ENCODE measurements at regions not wholly inside any gene's neighbourhood (a gene's known extent, or its start where the extent isn't known, plus 50 kb on each side); places are given as distances from the start of the nearest gene placed in this dataset.

DNA sequence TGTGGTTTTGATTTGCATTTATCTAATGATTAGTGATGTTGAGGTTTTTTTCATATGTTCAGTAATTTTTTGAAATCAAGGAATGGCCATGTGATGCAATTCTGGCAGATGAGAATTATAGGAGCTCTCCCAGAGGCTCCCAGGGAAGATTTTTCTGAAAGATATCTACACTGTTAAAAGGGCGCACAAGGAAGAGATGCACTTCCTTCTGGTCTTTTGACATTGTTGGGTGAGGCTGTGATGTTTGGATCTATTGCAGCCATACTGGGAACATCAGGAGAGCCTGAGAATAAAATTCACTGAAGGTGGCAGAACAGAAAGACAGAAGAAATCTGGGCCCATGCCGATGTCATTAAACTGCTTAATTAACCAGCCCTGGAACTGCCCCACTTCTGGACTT, 108.5 kb downstream of the DDX1 start:
- TF ChIP-seq EZH2 (IDR thresholded peaks at IDR 0.05; ENCODE audit: insufficient read depth, low read length): no peak
- TF ChIP-seq, protein P1, sequence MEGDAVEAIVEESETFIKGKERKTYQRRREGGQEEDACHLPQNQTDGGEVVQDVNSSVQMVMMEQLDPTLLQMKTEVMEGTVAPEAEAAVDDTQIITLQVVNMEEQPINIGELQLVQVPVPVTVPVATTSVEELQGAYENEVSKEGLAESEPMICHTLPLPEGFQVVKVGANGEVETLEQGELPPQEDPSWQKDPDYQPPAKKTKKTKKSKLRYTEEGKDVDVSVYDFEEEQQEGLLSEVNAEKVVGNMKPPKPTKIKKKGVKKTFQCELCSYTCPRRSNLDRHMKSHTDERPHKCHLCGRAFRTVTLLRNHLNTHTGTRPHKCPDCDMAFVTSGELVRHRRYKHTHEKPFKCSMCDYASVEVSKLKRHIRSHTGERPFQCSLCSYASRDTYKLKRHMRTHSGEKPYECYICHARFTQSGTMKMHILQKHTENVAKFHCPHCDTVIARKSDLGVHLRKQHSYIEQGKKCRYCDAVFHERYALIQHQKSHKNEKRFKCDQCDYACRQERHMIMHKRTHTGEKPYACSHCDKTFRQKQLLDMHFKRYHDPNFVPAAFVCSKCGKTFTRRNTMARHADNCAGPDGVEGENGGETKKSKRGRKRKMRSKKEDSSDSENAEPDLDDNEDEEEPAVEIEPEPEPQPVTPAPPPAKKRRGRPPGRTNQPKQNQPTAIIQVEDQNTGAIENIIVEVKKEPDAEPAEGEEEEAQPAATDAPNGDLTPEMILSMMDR (IDR thresholded peaks at IDR 0.05; ENCODE audit: insufficient read depth, low read depth, low read length): no peak
- H3K4me1 Mint-ChIP-seq (ENCODE audit: low read depth, unreplicated experiment): peaks cover 7% of the 10 kb centered on the region
- no peaks in the 10 kb centered on the region for H3K27me3 ChIP-seq (ENCODE audit: insufficient read depth, low read length)
- no peak for DNase-seq (ENCODE audit: low read depth)
- H3K27ac Mint-ChIP-seq (ENCODE audit: unreplicated experiment): no peak overlapping the region
- H3K4me3 ChIP-seq (ENCODE audit: insufficient read depth, low read depth, low read length): no peak overlapping the region
- no peaks in the 10 kb centered on the region for H3K79me2 ChIP-seq (ENCODE audit: insufficient read depth, low read length)
- H3K36me3 Mint-ChIP-seq (ENCODE audit: low read depth, unreplicated experiment): no peaks in the 10 kb centered on the region
- H3K4me2 ChIP-seq (ENCODE audit: low read length): no peak overlapping the region
- H4K20me1 ChIP-seq (ENCODE audit: insufficient read depth, low read length): no peaks in the 10 kb centered on the region
- no peak overlapping the region for H3K9ac ChIP-seq (ENCODE audit: low read length)
- H3K4me3 Mint-ChIP-seq (ENCODE audit: unreplicated experiment): no peak overlapping the region
- no peak overlapping the region for H2AFZ ChIP-seq (ENCODE audit: low read depth, low read length)
- H3K27me3 Mint-ChIP-seq (ENCODE audit: low read depth, unreplicated experiment): peaks cover 14% of the 10 kb centered on the region
- H3K36me3 ChIP-seq (ENCODE audit: insufficient read depth, low read length): no peaks in the 10 kb centered on the region
- no peaks in the 10 kb centered on the region for H3K9me3 ChIP-seq (ENCODE audit: insufficient read depth, low read depth, low read length)
- no peaks in the 10 kb centered on the region for H3K4me1 ChIP-seq (ENCODE audit: insufficient read depth, low read length)
- H3K27ac ChIP-seq (ENCODE audit: low read depth, low read length): no peak overlapping the region
- no peak for FAIRE-seq
- H3K9me3 Mint-ChIP-seq (ENCODE audit: unreplicated experiment): peaks cover 4% of the 10 kb centered on the region

DNA sequence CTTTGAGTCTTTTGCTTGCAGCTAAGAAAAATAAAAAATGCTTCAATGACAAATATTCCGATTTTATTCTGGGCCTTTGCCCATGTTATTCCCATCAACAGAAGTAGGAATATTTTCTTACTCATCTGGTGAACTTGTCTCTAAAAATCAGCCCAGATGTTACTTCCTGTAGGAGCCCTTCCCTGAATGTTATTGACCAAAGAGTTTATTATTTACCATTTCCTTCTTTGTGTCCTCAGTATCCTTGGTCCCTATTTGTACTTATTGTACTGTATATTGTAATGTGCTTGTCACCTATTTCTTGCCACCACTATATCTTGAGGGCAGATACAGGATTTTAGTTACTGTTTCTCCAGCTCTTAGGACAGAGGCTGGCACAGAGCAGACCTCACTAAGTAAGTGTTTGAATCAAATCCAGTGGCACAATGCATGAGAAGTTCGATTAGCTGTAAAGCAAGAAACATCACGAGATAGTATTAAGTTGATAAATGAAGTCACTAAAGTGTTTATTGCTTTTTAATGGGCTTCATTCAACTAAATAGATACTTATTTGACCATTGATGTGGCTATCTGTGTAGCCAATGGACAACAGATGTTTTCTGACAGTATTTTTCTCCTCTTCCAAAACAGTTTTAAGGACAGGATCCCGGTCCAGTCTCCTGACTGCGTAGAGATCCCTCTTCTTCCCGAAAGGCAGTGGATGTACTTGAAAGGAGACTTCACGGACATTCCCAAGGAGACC, 109.1 kb downstream of the DDX1 start:
- Histone ChIP-seq H3K9ac (ENCODE audit: low read length) (no peak overlapping the region), H3K27me3 (ENCODE audit: insufficient read depth, low read length) (no peaks in the 10 kb centered on the region), H3K36me3 (ENCODE audit: insufficient read depth, low read length) (no peaks in the 10 kb centered on the region), H3K79me2 (ENCODE audit: insufficient read depth, low read length) (no peaks in the 10 kb centered on the region), H2AFZ (ENCODE audit: low read depth, low read length) (no peak overlapping the region), H4K20me1 (ENCODE audit: insufficient read depth, low read length) (no peaks in the 10 kb centered on the region), H3K27ac (ENCODE audit: low read depth, low read length) (no peak overlapping the region), H3K9me3 (ENCODE audit: insufficient read depth, low read depth, low read length) (no peaks in the 10 kb centered on the region), H3K4me3 (ENCODE audit: insufficient read depth, low read depth, low read length) (no peak overlapping the region), H3K4me1 (ENCODE audit: insufficient read depth, low read length) (no peaks in the 10 kb centered on the region), H3K4me2 (ENCODE audit: low read length) (no peak overlapping the region)
- no peak overlapping the region for H3K27ac Mint-ChIP-seq (ENCODE audit: unreplicated experiment)
- DNase-seq (ENCODE audit: low read depth): no peak
- FAIRE-seq: no peak
- no peaks in the 10 kb centered on the region for H3K36me3 Mint-ChIP-seq (ENCODE audit: low read depth, unreplicated experiment)
- no peak overlapping the region for H3K4me3 Mint-ChIP-seq (ENCODE audit: unreplicated experiment)
- H3K27me3 Mint-ChIP-seq (ENCODE audit: low read depth, unreplicated experiment): peaks cover 17% of the 10 kb centered on the region
- no peak for TF ChIP-seq EZH2 (IDR thresholded peaks at IDR 0.05; ENCODE audit: insufficient read depth, low read length)
- TF ChIP-seq, protein P1 (IDR thresholded peaks at IDR 0.05; ENCODE audit: insufficient read depth, low read depth, low read length): no peak
- peaks cover 7% of the 10 kb centered on the region for H3K4me1 Mint-ChIP-seq (ENCODE audit: low read depth, unreplicated experiment)
- H3K9me3 Mint-ChIP-seq (ENCODE audit: unreplicated experiment): peaks cover 4% of the 10 kb centered on the region

DNA sequence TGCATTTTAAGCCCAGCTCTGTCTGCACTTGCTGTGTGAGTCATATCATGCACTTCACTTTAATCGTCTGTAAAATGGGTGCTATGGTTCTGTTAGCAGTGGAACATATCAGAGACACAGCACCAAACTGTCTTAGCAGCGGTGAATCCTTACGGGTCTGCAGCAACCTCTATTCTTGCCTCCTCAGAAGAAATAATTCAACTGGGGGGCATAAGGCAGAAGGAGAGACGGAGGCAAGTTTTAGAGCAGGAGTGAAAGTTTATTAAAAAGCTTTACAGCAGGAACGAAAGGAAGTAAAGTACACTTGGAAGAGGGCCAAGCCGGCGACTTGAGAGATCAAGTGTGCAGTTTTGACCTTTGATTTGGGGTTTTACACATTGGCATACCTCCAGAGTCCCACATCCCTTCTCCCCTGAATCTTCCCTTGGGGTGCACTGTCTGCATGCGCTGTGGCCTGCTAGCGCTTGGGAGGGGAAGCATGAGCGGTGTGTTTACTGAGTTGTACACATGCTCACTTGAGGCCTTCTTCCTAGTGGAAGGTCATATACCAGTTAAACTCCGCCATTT, 109.8 kb downstream of the DDX1 start:
- Histone ChIP-seq H3K79me2 (ENCODE audit: insufficient read depth, low read length) (no peaks in the 10 kb centered on the region), H3K27ac (ENCODE audit: low read depth, low read length) (no peak overlapping the region), H4K20me1 (ENCODE audit: insufficient read depth, low read length) (no peaks in the 10 kb centered on the region), H3K9me3 (ENCODE audit: insufficient read depth, low read depth, low read length) (no peaks in the 10 kb centered on the region), H3K9ac (ENCODE audit: low read length) (no peak overlapping the region), H3K4me2 (ENCODE audit: low read length) (no peak overlapping the region), H3K36me3 (ENCODE audit: insufficient read depth, low read length) (no peaks in the 10 kb centered on the region), H3K27me3 (ENCODE audit: insufficient read depth, low read length) (no peaks in the 10 kb centered on the region), H2AFZ (ENCODE audit: low read depth, low read length) (no peak overlapping the region), H3K4me1 (ENCODE audit: insufficient read depth, low read length) (no peaks in the 10 kb centered on the region), H3K4me3 (ENCODE audit: insufficient read depth, low read depth, low read length) (no peak overlapping the region)
- Mint-ChIP-seq H3K9me3 (ENCODE audit: unreplicated experiment) (peaks cover under 1% of the 10 kb centered on the region), H3K27me3 (ENCODE audit: low read depth, unreplicated experiment) (peaks cover 15% of the 10 kb centered on the region), H3K36me3 (ENCODE audit: low read depth, unreplicated experiment) (no peaks in the 10 kb centered on the region), H3K27ac (ENCODE audit: unreplicated experiment) (no peak overlapping the region), H3K4me3 (ENCODE audit: unreplicated experiment) (no peak overlapping the region), H3K4me1 (ENCODE audit: low read depth, unreplicated experiment) (peaks cover 7% of the 10 kb centered on the region)
- DNase-seq (ENCODE audit: low read depth) (no peak), FAIRE-seq (no peak)
- TF ChIP-seq, protein P1 (IDR thresholded peaks at IDR 0.05; ENCODE audit: insufficient read depth, low read depth, low read length): no peak
- TF ChIP-seq EZH2 (IDR thresholded peaks at IDR 0.05; ENCODE audit: insufficient read depth, low read length): no peak

All from astrocyte (in vitro differentiated cells and primary cell).